Prostate gland (tissue), 2 donors: ENCODE measurements at regions not wholly inside any gene's neighbourhood (a gene's known extent, or its start where the extent isn't known, plus 50 kb on each side); places are given as distances from the start of the nearest gene placed in this dataset.

Experiments used
- DNase-seq: peaks from one replicate; pipeline ENCODE4 v3.0.0-alpha.2; 2019; ENCODE audit warnings: low spot score
- H3K27ac ChIP-seq, 2 donors: fragments of 200-600 bp; sonication (generic); 2 replicates each; pipeline ENCODE4 v1.5.1; 2017 to 2019
- H3K27me3 ChIP-seq: fragments of 200-600 bp; sonication (generic); replicated peaks from 2 replicates; pipeline ENCODE4 v1.5.1; 2019; ENCODE audit not compliant: insufficient read depth
- H3K36me3 ChIP-seq, 2 donors: fragments of 200-600 bp; sonication (generic); 1 replicate in 1 of 2; 2 replicates in 1 of 2; pipeline versions ENCODE4 v1.5.1 to v1.8.1; 2017 to 2019
- H3K4me1 ChIP-seq: fragments of 200-600 bp; sonication (generic); replicated peaks from 2 replicates; pipeline ENCODE4 v1.5.1; 2019
- H3K4me3 ChIP-seq, 2 donors: fragments of 200-600 bp; sonication (generic); 2 replicates each; pipeline ENCODE4 v1.5.1; 2017 to 2019
- H3K9me3 ChIP-seq: fragments of 200-600 bp; sonication (generic); 2 replicates; pipeline ENCODE4 v1.5.1; 2017
- POLR2A ChIP-seq: fragments of 450-650 bp; IDR thresholded peaks from one replicate; pipeline ENCODE4 v1.6.1; 2016; ENCODE audit warnings: antibody characterized with exemption, mild to moderate bottlenecking
- POLR2AphosphoS5 ChIP-seq: sonication (generic); formaldehyde crosslinking; IDR thresholded peaks from one replicate; pipeline ENCODE4 v1.6.1; 2017; ENCODE audit warnings: antibody characterized with exemption
- WGBS: methylation state at CpG from one replicate; pipeline ENCODE4 v1.1.5; 2018; 5-methylcytosine and 5-hydroxymethylcytosine counted together
- intact Hi-C: fragments of 100-400 bp; cut with DNase I; formaldehyde crosslinking; loops from one replicate; pipeline ENCODE4 v1.14.2; 2022
- TF ChIP-seq, protein P1 (sequence below), 4 experiments: fragments of 200-600 bp in 2 of 4; fragments of 450-650 bp in 2 of 4; sonication (generic) in 2 of 4; IDR thresholded peaks; 1 replicate in 3 of 4; 2 replicates in 1 of 4; pipeline ENCODE4 v1.5.1; 2016 to 2019; ENCODE audit warnings: antibody characterized with exemption in 4 of 4, mild to moderate bottlenecking in 2 of 4, moderate library complexity in 2 of 4

DNA sequence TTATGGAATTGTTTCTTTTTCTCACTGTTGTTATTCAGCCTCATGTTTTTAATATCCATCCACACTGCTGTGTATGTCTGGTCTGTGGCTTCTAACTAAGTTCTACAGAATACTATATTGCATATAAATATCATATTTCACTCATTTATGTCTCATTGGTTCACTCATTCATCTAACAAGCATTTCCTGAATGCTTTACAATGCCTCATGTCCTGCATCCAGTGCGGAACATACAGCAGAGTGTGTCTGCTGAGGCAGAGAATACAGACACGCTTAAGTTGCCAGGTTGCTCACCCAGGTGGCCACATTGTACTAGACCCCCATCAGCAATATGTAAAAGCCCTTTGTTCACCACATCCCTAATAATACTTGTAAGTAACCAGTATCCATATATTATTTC, 111.8 kb upstream of the CNTNAP2 start:
- no peaks in the 10 kb centered on the region for H3K36me3 ChIP-seq
- TF ChIP-seq POLR2AphosphoS5: no peak
- TF ChIP-seq, protein P1, sequence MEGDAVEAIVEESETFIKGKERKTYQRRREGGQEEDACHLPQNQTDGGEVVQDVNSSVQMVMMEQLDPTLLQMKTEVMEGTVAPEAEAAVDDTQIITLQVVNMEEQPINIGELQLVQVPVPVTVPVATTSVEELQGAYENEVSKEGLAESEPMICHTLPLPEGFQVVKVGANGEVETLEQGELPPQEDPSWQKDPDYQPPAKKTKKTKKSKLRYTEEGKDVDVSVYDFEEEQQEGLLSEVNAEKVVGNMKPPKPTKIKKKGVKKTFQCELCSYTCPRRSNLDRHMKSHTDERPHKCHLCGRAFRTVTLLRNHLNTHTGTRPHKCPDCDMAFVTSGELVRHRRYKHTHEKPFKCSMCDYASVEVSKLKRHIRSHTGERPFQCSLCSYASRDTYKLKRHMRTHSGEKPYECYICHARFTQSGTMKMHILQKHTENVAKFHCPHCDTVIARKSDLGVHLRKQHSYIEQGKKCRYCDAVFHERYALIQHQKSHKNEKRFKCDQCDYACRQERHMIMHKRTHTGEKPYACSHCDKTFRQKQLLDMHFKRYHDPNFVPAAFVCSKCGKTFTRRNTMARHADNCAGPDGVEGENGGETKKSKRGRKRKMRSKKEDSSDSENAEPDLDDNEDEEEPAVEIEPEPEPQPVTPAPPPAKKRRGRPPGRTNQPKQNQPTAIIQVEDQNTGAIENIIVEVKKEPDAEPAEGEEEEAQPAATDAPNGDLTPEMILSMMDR (IDR thresholded peaks at IDR 0.05): no peak
- no peak for TF ChIP-seq POLR2A
- DNase-seq: no peak
- H3K9me3 ChIP-seq: no peaks in the 10 kb centered on the region
- WGBS: 87% methylated on average over 2 of the region's 2 CpGs
- intact Hi-C loops: no loop called here
- H3K27ac ChIP-seq: no peak overlapping the region
- H3K4me1 ChIP-seq: no peaks in the 10 kb centered on the region
- H3K4me3 ChIP-seq: no peak overlapping the region
- H3K27me3 ChIP-seq: no peaks in the 10 kb centered on the region

DNA sequence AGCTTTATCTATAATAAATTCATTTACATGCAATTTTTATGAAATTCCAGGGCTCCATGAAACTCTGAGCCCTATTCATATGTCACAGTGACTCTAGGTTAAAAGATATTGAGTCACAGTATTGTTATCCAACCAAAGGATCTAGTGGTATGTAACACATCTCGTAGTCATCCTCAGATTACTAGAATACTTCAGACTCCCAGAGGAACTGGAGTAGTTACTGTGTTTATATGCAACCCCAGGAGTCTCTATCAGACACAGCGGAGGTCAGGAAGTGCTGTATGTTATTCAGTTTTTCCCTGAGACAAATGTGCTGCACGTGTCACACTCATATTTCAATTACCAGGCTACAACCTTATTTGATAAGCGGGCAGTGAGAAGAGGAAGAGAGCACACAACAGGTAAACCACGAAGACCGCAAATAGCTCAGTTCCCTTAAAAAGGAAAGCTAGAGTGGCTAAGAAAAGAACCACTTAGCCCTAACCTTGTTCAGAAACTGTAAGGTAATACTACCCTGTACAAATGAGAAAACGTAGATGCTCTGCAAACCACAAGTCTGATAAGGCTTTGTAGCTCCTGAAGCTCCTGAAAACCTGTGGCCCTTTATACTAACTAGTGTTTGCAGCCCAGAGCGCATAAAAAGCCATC, 114.0 kb upstream of the CNTNAP2 start:
- intact Hi-C loops: no loop called here
- Histone ChIP-seq H3K27ac (no peak overlapping the region), H3K4me3 (no peak overlapping the region), H3K9me3 (no peaks in the 10 kb centered on the region), H3K4me1 (no peaks in the 10 kb centered on the region), H3K27me3 (no peaks in the 10 kb centered on the region), H3K36me3 (no peaks in the 10 kb centered on the region)
- 73% methylated on average over 8 of the region's 8 CpGs for WGBS
- no peak for DNase-seq
- TF ChIP-seq, protein P1 (IDR thresholded peaks at IDR 0.05): no peak

DNA sequence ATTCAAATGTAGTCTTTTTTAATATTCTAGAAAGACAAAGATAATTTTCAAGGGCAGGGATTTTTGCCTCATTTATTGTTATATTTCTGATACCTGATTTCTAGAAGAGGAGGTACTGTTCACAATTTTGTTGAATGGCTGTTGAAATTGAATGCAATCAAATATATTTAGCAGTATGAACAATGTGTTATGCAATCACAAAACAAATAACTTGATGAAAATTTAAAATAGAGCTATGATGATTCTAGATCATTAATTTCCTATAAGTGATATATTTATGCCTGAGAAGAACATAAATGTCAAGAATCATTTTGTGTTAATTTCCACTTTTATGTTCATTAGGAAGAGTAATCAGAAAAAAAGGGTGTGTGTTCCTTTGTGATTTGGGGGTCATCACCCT, 114.6 kb upstream of the CNTNAP2 start:
- DNase-seq: no peak
- TF ChIP-seq, protein P1 (IDR thresholded peaks at IDR 0.05): no peak
- TF ChIP-seq POLR2A (no peak), POLR2AphosphoS5 (no peak)
- Histone ChIP-seq H3K27me3 (no peaks in the 10 kb centered on the region), H3K4me3 (no peak overlapping the region), H3K4me1 (no peaks in the 10 kb centered on the region), H3K36me3 (no peaks in the 10 kb centered on the region), H3K27ac (no peak overlapping the region), H3K9me3 (no peaks in the 10 kb centered on the region)
- intact Hi-C loops: no loop called here

DNA sequence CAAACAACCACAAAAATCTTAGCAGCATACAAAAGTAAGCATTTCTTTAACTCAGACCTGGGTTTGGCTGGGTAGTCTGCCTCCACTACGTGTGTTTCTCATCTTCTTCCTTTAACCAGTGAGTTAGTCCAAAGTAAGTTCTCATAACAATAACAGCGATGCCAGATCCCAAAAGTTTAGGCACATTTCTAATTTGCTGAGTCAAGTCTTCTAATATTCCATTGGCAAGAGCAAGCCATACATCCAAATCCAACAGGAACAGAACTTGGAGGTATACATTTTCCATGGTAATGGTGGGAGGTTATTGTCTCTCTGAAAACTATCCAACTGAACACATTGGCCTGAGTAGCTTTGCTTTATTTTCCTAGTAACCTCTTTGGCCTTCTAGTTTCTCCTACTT, 115.7 kb upstream of the CNTNAP2 start:
- TF ChIP-seq POLR2A (no peak), POLR2AphosphoS5 (no peak)
- TF ChIP-seq, protein P1 (IDR thresholded peaks at IDR 0.05): no peak
- Histone ChIP-seq H3K9me3 (no peaks in the 10 kb centered on the region), H3K4me3 (no peak overlapping the region), H3K27ac (no peak overlapping the region), H3K36me3 (no peaks in the 10 kb centered on the region), H3K27me3 (no peaks in the 10 kb centered on the region), H3K4me1 (no peaks in the 10 kb centered on the region)
- no peak for DNase-seq
- WGBS: 94% methylated on average over 2 of the region's 2 CpGs
- intact Hi-C loops: no loop called here

DNA sequence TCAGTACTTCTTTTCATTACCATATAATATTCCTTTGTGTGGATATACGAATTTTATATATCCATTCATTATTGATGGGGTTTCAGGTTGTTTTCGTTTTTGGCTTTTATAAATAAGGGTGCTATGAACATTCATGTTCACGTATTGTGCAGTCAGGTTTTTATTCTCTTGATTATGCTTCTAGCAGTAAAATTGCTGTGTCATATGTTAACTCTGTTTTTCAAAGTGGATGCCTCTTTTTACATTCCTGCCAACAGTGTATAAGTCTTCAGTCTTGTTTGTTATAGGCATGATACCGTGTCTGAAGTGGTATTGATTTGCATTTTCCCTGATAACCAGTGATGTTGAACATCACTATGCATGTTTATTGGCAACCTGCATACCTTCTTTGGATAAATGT, 127.1 kb upstream of the CNTNAP2 start:
- Histone ChIP-seq H3K4me1 (no peaks in the 10 kb centered on the region), H3K4me3 (no peak overlapping the region), H3K27me3 (no peaks in the 10 kb centered on the region), H3K9me3 (no peaks in the 10 kb centered on the region), H3K36me3 (no peaks in the 10 kb centered on the region), H3K27ac (no peak overlapping the region)
- no peak for DNase-seq
- intact Hi-C loops: no loop called here
- TF ChIP-seq POLR2A (no peak), POLR2AphosphoS5 (no peak)
- TF ChIP-seq, protein P1 (IDR thresholded peaks at IDR 0.05): no peak
- 81% methylated on average over 4 of the region's 4 CpGs for WGBS
